GM08714 (cell line): ENCODE measurements at regions not wholly inside any gene's neighbourhood (a gene's known extent, or its start where the extent isn't known, plus 50 kb on each side); places are given as distances from the start of the nearest gene placed in this dataset.

Experiments
- H3K4me3 ChIP-seq: fragments of 200-500 bp; sonication (Bioruptor generic); 2 replicates; pipeline ENCODE4 v1.5.1; 2014; ENCODE audit warnings: mild to moderate bottlenecking, low read length, inconsistent platforms
- ZNF274 ChIP-seq: IDR thresholded peaks from 2 replicates; pipeline ENCODE4 v1.6.1; 2012; ENCODE audit warnings: mild to moderate bottlenecking, low read depth, low read length

DNA sequence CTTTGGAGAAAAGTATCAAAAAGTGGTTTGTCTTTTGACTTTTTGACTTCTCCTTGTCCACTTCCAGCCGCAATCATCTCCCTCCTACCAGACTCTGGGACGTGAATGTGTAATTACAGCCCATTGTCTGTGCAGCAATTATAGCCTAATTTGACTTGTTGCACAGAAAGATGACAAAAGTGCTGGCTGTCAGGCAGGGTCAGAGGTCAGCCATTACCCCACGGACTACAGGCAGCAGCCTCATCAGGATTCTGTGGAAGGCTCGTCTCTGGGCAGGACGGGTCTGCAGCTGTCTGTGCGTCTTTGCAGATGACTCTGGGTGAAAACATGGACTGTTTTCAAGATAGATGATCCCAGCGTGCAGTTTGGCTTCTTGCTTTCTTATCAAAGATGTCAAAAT is 102.2 kb upstream of the EDNRB start:
- no peak for TF ChIP-seq ZNF274
- H3K4me3 ChIP-seq, result no peak overlapping the region

DNA sequence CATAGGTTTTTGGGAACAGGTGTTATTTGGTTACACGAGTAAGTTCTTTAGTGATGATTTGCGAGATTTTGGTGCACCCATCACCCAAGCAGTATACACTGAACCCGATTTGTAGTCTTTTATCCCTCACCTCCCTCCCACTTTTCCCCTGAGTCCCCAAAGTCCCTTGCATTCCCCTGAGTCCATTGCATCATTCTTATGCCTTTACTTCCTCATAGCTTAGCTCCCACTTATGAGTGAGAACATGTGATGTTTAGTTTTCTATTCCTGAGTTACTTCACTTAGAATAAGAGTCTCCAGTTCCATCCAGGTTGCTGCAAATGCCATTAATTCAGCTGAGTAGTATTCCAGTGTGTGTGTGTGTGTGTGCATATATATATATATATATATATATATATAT is 97.2 kb upstream of the EDNRB start:
- no peak overlapping the region for H3K4me3 ChIP-seq
- no peak for TF ChIP-seq ZNF274

DNA sequence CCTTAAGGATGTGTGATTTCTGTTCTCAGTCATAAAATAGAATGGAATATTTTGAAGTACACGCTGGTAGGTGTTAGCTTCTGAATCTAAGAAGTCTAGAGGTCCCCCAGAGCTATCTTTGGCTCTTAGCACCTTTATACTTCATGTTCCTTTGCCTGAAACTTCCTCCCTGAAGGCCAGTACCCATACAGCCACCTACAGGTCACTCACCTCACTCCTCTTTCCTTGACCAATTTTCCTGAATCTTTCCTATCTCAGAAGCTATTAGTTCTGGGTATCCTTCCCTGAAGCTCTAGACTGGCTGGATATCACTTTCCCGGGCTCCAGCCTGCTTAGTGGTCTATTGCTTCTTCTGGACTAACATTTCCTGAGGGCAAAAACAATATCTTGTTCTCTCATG is 93.4 kb upstream of the EDNRB start:
- no peak overlapping the region for H3K4me3 ChIP-seq
- TF ChIP-seq ZNF274, result no peak

DNA sequence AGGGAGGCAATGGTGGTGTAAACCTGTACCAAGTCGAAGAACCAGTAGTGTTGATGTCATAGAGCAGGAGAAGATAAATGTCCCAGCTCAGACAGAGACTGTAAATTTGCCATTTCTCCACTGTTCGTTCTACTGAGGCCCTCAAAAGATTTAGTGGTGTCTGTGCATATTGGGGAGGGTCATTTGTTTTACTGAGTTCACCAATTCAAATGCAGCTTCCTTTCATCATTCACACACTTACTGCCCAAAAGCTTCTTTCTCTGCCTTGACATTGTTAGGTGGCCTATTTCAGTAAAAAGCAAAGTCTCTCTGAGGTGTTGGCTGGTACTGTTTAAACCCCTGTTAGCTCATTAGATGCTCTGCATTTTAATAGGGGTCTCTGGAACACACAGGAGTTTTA is 86.2 kb upstream of the EDNRB start:
- no peak for TF ChIP-seq ZNF274
- H3K4me3 ChIP-seq, result no peak overlapping the region

DNA sequence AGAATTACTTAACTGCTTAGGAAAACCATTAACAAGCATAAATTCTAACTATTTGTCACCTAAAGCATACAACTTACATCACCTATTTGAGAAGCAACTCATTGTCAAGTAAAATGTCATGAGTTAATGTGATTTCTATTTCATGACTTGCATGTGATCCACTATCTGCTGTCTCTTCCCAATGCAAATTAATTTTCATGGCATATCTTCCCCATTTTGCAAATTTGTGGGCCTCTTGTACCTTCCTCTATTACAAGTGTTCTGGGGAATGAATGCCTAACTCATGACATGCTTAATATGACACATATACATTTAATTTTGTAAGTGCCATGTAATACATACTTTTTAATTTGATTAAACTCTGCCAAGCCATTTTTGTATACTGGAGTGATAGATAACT is 81.1 kb upstream of the EDNRB start:
- H3K4me3 ChIP-seq, result no peak overlapping the region

DNA sequence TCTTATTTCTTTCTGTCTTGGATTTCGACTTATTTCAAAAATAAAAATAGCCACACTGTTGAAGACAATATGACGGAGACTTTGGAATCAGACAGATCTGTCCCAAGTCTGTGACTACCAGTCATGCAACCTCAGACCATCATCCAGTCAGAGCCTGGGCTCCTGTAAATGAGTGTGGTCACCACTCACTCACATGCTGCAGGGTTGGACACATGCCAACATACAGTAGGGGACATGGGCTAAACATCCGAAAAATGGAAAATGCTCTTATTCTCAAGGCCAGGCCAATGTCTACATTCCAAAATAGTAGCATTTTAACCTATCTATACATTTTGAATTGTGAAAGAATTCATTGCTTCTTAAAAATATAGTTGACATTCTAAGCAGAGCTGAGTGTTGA is 75.5 kb upstream of the EDNRB start:
- no peak overlapping the region for H3K4me3 ChIP-seq
- no peak for TF ChIP-seq ZNF274

More for the DNA sequence above, 81.1 kb upstream of the EDNRB start:
- TF ChIP-seq ZNF274, result no peak

DNA sequence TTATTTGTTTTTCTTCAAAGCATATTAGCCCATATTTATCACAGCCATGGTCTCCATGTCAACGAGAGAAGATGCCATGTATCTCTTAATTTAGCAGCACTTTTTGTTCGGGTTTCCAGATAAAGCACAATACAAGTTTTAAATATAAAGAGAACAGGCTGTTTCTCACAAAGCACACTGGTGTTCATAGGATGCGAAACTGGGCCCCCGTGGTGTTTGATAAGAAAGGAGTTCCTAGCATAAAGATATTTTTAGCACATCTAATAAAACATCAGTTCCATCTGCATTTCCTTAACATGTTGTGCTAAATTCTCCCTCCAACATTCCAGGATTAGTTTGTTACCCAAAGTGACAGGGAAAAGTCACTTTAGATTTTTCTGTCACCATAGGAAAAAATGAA is 72.4 kb upstream of the EDNRB start:
- no peak overlapping the region for H3K4me3 ChIP-seq
- no peak for TF ChIP-seq ZNF274

DNA sequence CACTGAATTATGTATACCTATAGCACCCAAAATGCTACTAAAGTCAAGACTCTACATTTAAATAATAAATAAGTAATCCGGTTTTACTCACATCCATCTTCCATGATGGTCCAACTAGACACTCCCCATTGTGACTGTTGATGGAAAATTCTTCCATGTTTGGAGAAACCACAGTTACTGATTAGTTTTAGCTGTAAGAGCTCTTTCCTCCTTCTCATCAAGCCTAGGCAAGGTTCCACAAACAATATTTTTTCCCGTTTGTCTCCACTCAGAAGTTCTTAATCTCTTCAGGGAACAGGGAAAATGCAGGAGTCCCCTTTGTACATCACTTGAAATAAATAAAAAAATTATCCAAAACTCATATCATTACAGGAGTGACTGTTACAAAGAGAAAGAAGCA is 70.7 kb upstream of the EDNRB start:
- no peak for TF ChIP-seq ZNF274
- H3K4me3 ChIP-seq, result no peak overlapping the region

DNA sequence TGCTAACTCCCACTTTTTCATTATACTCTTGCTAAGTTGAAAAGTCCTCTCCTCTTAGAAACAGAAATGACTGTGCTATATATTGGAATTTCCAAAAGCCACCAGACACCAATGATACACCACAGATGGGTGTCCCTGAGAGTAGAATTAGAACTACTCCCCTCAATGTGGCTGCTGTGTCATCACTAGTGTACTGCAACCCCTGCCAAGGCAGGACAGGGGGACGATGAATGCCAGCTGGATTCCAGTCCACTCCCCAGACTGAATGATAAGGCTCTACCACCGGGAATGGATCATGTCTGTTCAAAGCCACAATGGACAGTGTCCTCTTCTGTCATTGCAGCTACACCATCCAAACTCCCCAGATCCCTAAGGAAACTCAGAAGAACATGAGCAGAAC is 69.7 kb upstream of the EDNRB start:
- TF ChIP-seq ZNF274, result no peak
- no peak overlapping the region for H3K4me3 ChIP-seq

DNA sequence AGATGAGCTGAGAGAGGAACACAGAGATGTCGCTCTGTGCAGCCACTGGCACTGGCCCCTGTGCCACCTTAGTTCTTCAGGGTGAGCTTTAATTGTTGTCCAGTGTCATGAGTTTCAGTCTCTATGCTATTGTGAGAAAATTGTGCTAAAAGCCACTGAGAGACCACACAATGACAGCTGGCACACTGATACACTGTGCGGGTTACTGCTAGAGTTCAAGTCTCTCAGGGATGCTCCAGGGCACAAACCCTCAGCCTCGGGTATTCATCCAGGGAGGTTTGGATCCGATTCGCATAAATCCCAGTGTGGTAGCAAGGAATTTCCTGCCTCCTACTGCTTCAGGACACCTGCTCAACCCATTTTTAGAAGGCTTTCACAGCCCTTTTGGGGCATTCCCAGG is 68.1 kb upstream of the EDNRB start:
- H3K4me3 ChIP-seq, result no peak overlapping the region
- TF ChIP-seq ZNF274, result no peak

DNA sequence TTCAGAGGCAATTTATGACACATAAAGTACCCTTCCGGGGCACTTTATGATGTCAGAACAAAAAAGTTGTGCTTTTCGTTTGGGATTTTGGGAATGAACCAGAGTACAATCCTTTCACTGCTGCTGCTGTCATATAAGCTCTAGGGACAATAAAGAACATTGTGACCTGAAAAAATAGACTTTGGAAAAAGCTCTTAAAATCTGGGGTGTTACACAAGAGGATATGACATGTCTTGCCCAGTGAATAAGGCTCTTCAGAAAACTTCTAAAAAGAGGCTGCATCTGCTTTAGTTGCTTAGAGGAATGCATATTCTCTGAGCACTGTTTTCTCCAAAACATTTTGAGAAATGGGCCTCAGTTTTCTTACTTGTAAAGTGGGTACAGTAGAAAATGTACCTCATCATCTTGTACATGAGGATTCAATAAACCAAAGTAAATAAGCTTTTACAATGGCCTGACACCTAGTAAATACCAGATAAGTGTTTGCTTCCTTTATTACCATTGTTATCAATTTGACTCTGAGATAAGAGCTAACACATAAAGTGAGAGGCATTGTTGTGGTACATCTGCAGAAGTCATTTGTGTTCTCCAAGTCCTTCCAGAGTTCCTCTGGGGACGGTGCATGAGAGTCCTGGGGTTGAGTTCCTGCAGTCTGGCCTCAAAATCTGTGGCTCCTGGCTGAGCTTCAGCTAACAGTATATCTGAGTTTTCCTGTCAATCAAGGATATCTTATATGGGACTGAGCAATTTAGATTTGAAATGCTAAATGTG is 67.4 kb upstream of the EDNRB start:
- no peak overlapping the region for H3K4me3 ChIP-seq
- no peak for TF ChIP-seq ZNF274

DNA sequence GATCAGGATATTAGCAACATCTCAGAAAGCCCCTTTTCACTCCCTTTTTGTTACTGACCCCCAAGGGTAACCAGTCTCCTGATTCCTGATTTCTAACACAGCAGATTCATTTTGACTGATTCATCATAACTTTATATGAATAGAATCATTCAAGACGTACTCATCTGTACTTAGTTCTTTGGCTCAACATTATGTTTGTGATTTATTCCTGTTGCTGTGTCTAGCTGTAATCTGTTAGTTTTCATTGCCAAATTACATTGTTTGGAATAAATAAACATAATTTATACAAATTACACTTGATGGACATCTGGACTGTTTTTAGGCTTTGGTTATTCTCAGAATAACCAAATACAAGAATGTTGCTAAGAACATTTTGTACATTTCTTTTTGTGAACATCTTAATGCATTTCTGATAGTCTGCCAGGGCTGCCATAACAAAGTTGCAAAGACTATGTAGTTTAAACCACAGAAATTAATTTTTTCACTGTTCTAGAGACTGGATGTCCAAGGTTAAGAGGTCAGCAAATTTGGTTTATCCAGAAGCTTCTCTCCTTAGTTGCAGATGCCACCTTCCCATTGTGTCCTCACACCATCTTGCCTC is 62.8 kb upstream of the EDNRB start:
- no peak for TF ChIP-seq ZNF274
- H3K4me3 ChIP-seq, result no peak overlapping the region

DNA sequence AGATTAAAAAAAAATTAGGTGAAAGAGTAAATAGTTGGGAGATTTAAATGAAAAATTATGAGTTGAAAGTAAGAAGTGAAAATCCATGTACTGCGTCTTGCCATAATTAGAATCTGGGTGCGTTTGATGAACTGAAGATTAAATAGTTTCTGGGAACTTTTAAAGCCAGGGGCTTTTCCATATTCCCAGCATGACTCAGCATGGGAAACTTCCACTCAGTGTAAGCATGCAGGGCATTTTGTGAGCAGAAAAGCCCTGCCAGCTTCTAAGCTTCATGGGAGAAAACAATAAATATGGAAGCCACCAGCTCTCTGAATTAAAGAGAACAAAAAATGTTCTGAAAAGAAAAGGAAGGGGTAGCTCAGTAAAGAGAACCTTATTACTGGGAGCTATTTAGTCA is 62.0 kb upstream of the EDNRB start:
- no peak overlapping the region for H3K4me3 ChIP-seq
- TF ChIP-seq ZNF274, result no peak

DNA sequence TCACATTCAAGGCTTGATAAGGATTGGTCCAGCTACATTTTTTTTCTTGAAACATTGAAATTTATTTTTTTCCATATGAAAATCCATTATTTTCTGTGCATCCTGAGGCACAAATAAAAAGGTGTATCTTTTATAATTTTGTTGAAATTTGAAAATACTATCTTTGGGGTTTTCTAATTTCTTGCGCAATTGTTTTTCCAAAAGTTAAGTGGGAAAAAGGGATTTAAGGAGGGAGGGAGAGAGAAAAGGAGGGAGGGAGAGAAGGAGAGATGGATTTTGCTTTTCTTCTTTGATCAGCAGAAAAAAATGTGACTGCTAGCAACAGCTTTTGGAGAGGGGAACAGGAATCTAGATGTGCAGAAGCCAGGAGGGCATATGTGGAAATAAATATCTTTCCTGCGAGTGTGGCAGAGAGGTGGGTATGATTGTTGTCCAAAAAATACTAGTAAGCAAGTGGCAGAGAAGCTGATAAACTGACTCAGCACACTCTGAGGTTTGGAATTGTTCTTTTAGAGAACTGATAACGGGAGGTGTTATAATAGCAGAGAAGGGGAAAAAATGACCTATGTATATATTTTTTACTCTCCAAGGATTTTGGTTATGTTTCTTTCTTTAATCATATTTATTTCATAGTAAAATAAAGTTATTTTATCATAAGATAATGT is 61.2 kb upstream of the EDNRB start:
- TF ChIP-seq ZNF274, result no peak
- H3K4me3 ChIP-seq, result no peak overlapping the region

DNA sequence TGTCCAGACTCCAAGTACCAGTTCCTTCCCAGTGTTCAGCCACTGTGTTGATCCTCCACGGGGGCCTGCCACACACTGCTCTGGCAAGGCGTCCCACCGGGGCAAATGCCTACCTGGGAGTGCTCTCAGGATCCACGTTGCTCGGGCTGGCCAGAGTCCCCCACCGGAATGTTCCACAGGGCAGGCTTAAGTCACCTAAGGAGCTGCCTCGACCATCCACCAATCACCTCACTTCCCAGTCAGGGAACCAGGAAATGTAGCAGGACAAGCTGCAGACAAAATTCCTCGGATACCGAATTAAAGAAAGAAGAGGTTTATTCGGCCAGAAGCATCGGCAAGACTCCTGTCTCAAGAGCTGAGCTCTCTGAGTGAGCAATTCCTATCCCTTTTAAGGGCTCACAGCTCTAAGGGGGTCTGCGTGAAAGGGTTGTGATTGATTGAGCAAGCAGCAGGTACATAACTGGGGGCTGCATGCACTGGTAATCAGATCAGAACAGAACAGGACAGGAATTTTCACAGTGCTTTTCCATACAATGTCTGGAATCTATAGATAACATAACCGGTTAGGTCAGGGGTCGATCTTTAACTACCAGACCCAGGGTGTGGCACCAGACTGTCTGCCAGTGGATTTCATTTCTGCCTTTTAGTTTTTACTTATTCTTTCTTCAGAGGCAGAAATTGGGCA is 56.9 kb upstream of the EDNRB start:
- TF ChIP-seq ZNF274, result no peak
- no peak overlapping the region for H3K4me3 ChIP-seq
